ENCODE measurements at regions not wholly inside any gene's neighbourhood (a gene's known extent, or its start where the extent isn't known, plus 50 kb on each side); places are given as distances from the start of the nearest gene placed in this dataset.

DNA sequence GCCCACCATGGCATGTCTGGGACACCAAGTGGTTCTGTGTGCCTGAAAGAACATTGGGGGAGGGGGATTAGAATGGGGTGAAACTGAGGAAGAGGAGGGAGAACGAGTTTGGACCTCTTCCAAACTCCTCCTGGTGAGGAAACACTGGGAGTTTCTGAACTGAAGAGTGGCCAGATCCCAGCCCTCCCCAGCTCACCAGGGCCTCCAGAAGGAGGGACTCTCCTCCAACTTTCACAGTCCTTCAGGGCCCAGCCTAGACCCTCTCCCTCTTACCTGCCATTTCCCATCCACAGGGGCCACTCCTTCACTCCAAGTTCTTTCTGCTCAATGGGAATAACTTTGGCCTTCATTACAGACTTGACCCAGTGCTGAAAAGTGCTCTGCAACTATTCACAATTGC is 132.0 kb upstream of the FOXK1 start:
- Histone ChIP-seq H3K36me3 (replicated peaks in 1 of 2; ENCODE audit: control insufficient read depth in 1 of 2, insufficient read depth in 2 of 2, low read length in 2 of 2) (no peaks in the 10 kb centered on the region), H3K4me1 (ENCODE audit: insufficient read depth, low read length) (no peaks in the 10 kb centered on the region), H3K79me2 (ENCODE audit: insufficient read depth, low read length) (no peaks in the 10 kb centered on the region), H3K27me3 (ENCODE audit: control insufficient read depth in 1 of 2, insufficient read depth in 2 of 2, low read length in 2 of 2) (no peaks in the 10 kb centered on the region; a peak in 1 of 5 replicates), H3K9me3 (ENCODE audit: low read length) (peaks cover 15% of the 10 kb centered on the region), H3K4me2 (ENCODE audit: low read depth, low read length) (no peak overlapping the region), H2AFZ (ENCODE audit: low read length) (no peak overlapping the region), H3K27ac (ENCODE audit: extremely low read length, insufficient read depth, low read length) (no peak overlapping the region), H3K9ac (ENCODE audit: insufficient read depth, low read depth, low read length) (no peak overlapping the region), H4K20me1 (ENCODE audit: insufficient read depth, low read length) (no peaks in the 10 kb centered on the region), H3K4me3 (replicated peaks in 1 of 3; ENCODE audit: insufficient read depth in 1 of 3, low read depth in 2 of 3, low read length in 3 of 3) (no peak overlapping the region)
- POLR2A ChIA-PET, result no interaction called here
- WGBS (ENCODE audit: low lambda C conversion rate), result 0% methylated on average over 1 of the region's 1 CpG
- in situ Hi-C loops (cut with HindIII; ENCODE audit: extremely low pct_ligation_motif_present, low pct_unique_long_range_greater_than_20kb), result no loop called here
- DNase-seq (ENCODE audit: low spot score), result no peak
- FAIRE-seq, result no peak
- no peak for ATAC-seq
- CTCF ChIA-PET (ENCODE audit: low intra/inter-chr PET ratio, low total read pairs), result no interaction called here
- no TSS peak for BruUV-seq (replicated peaks)
- TF ChIP-seq NCOA2 (CRISPR knock-in tag; IDR thresholded peaks at IDR 0.05) (no peak), FOXM1 (CRISPR knock-in tag; IDR thresholded peaks at IDR 0.05) (no peak), SAFB2 (CRISPR knock-in tag; IDR thresholded peaks at IDR 0.05; ENCODE audit: borderline replicate concordance, low read depth) (no peak), REL (CRISPR knock-in tag; conservative IDR thresholded peaks at IDR 0.05) (no peak), ZNF546 (CRISPR knock-in tag; conservative IDR thresholded peaks at IDR 0.05) (no peak), TRIM24 (CRISPR knock-in tag; IDR thresholded peaks at IDR 0.05) (no peak), ZNF629 (CRISPR knock-in tag; conservative IDR thresholded peaks at IDR 0.05) (no peak), FIP1L1 (IDR thresholded peaks at IDR 0.05; ENCODE audit: borderline replicate concordance, insufficient read depth, low read depth, low read length) (no peak)
- TF ChIP-seq, protein P1, sequence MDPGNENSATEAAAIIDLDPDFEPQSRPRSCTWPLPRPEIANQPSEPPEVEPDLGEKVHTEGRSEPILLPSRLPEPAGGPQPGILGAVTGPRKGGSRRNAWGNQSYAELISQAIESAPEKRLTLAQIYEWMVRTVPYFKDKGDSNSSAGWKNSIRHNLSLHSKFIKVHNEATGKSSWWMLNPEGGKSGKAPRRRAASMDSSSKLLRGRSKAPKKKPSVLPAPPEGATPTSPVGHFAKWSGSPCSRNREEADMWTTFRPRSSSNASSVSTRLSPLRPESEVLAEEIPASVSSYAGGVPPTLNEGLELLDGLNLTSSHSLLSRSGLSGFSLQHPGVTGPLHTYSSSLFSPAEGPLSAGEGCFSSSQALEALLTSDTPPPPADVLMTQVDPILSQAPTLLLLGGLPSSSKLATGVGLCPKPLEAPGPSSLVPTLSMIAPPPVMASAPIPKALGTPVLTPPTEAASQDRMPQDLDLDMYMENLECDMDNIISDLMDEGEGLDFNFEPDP (CRISPR knock-in tag; conservative IDR thresholded peaks at IDR 0.05), result no peak
- TF ChIP-seq, protein P2, sequence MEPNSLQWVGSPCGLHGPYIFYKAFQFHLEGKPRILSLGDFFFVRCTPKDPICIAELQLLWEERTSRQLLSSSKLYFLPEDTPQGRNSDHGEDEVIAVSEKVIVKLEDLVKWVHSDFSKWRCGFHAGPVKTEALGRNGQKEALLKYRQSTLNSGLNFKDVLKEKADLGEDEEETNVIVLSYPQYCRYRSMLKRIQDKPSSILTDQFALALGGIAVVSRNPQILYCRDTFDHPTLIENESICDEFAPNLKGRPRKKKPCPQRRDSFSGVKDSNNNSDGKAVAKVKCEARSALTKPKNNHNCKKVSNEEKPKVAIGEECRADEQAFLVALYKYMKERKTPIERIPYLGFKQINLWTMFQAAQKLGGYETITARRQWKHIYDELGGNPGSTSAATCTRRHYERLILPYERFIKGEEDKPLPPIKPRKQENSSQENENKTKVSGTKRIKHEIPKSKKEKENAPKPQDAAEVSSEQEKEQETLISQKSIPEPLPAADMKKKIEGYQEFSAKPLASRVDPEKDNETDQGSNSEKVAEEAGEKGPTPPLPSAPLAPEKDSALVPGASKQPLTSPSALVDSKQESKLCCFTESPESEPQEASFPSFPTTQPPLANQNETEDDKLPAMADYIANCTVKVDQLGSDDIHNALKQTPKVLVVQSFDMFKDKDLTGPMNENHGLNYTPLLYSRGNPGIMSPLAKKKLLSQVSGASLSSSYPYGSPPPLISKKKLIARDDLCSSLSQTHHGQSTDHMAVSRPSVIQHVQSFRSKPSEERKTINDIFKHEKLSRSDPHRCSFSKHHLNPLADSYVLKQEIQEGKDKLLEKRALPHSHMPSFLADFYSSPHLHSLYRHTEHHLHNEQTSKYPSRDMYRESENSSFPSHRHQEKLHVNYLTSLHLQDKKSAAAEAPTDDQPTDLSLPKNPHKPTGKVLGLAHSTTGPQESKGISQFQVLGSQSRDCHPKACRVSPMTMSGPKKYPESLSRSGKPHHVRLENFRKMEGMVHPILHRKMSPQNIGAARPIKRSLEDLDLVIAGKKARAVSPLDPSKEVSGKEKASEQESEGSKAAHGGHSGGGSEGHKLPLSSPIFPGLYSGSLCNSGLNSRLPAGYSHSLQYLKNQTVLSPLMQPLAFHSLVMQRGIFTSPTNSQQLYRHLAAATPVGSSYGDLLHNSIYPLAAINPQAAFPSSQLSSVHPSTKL (CRISPR knock-in tag; IDR thresholded peaks at IDR 0.05), result no peak
- intact Hi-C loops (cut with micrococcal nuclease; ENCODE audit: unreplicated experiment), result no loop called here

Measured in HepG2 (cell line).